HG03442 (cell line): ENCODE measurements at regions not wholly inside any gene's neighbourhood (a gene's known extent, or its start where the extent isn't known, plus 50 kb on each side); places are given as distances from the start of the nearest gene placed in this dataset.

Experiments used
- ATAC-seq: cut with Tn5 transposase; IDR thresholded peaks from one replicate; pipeline ENCODE4 v1.9.1; 2021; ENCODE audit warnings: mild to moderate bottlenecking, moderate library complexity; ENCODE audit not compliant: unreplicated experiment

GRCh38 chr3:152710549-152710948 is 124.4 kb upstream of the P2RY1 start:
- no peak for ATAC-seq

- no peak for ATAC-seq
These were observed 120.9 kb upstream of the P2RY1 start for GRCh38 chr3:152713989-152714388.

DNA sequence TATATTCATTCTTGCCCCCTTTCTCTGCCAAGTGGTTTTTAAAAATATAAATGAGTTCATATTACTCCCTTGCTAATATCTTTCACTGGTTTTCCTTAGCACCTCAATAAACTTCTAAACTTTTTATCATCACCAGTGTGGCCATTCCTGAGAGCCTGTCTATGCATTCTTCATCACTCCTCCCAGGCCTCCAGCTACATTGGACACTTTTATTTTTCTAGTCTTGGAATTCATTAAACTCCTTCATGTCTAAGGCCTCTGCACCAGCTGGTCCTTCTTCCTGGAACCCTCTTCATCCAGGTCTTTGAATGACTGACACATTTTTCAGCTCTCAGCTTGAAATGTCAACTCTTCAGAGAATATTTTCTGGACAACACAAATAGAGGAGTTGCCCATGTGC is 120.4 kb upstream of the P2RY1 start:
- ATAC-seq, result no peak

GRCh38 chr3:152717252-152717651 is 117.7 kb upstream of the P2RY1 start:
- no peak for ATAC-seq

DNA sequence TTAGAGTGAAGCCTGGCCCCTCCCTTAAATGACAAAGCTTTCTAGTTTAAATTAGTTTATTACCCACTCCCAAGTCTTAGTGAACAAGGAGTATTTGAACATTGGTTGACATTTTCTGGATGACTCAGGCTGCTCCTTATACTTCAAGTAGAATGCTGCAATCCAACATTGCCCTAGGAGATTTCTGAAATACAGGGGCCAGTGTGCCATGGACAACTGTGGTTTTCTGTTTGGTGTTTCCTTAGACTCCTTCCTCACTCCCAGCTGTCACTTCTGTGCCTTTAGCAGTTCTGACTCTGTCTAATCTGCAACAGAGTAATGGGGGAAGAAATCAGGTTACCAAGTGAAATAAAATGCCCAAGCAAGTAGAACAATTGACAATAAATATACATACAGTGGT is 116.1 kb upstream of the P2RY1 start:
- no peak for ATAC-seq

- no peak for ATAC-seq
These were observed 115.7 kb upstream of the P2RY1 start for GRCh38 chr3:152719264-152719663.

- no peak for ATAC-seq
These were observed 113.8 kb upstream of the P2RY1 start for GRCh38 chr3:152720951-152721718.

- ATAC-seq, result no peak
These were observed 110.7 kb upstream of the P2RY1 start for GRCh38 chr3:152724270-152724669.

DNA sequence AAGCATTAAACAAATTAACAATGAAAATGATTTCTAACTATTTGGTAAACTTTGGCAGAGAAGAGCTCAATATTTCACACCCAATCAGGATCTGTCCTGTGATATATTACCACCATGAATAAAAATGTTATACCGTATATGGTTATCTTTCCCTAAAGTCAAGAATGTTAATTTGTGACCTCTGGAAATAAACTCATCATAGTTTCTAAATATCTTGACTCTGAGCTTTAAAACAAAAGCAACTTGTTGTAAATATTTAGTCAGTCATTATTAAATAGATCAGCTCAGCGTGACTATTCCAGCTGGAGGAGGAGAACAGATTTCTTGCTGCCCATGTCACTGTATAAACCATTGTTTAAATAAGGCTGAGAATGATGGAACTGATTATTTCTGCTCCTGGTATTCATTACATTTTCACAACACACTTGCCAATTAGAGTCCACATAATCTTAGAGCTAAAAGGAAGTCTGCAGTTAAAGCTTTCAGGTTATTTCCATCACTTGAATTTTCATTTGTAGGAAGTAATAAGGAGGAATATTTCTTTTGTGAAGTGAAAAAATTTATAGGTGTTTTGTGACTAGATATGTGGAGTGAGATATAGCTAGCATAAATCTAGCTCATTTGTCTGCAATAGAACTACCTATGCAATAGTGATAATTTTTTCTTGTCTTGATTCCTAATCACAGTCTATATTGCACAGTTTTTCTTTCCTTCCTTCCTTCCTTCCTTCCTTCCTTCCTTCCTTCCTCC is 106.5 kb upstream of the P2RY1 start:
- ATAC-seq, result no peak

- ATAC-seq, result peak; percentile 89
These were observed 105.0 kb upstream of the P2RY1 start for GRCh38 chr3:152729906-152730305.

DNA sequence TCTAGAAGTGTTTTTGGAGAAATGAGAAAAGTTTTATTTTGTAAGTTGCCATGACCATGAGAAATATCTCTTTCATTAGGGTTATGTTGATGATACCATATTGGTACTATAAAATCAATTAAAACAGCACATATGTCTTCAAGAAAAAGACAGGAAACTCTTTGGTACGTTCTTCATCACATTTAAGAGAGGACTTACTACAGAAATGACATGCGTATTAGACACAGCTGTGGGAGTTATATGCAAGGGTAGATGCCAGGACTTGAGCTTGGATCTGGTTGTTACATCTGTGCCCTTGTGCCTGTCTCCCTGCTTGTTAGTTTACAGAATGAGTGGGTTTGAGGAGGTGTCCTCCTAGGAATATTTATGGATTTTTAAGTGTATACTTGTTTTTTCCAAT is 103.4 kb upstream of the P2RY1 start:
- no peak for ATAC-seq

- no peak for ATAC-seq
These were observed 101.3 kb upstream of the P2RY1 start for GRCh38 chr3:152733584-152734119.

- ATAC-seq, result peak; percentile 99
These were observed 97.7 kb upstream of the P2RY1 start for GRCh38 chr3:152737021-152737908.

GRCh38 chr3:152738656-152739055 is 96.3 kb upstream of the P2RY1 start:
- no peak for ATAC-seq

DNA sequence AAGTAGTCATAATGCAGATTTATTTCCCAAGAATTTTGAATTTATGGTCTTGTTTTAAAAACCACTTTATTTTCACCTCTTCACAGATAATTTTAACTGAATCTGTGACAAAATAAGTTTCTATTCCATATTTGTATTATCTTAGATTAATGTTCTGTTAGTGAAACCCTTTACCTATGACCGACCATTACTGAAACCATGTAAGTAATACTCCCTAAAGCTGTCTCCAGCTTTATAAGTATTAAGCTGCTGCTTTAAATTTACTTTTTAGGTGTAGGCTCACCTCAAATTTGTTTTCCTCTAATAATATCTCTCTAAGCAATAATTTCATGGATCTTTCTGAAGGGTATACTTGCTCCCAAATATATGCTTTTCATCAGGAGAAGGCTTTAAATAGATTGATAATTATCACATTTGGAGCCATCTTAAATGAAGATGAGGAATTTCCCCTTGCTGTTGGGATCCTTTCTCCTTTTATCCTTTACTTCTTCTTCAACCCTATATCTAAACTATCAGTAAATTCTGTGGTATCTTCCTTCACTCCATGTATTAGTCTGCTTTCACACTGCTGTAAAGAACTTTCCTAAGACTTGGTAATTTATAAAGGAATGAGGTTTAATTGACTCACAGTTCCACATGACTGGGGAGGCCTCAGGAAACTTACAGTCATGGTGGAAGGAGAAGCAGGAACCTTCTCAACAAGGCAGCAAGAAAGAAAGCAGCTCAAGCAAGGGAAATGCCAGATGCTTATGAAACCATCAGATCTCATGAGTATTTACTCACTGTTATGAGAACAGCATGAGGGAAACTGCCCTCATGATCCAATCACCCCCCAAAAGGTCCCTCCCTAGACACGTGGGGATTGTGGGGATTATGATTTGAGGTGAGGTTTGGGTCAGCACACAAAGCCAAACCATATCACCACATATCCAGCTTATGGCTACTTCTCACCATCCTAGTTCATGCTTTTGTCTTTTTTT is 92.3 kb upstream of the P2RY1 start:
- ATAC-seq, result peak; percentile 53

- ATAC-seq, result no peak
These were observed 89.3 kb upstream of the P2RY1 start for GRCh38 chr3:152745646-152746045.

- no peak for ATAC-seq
These were observed 80.6 kb upstream of the P2RY1 start for GRCh38 chr3:152754303-152754702.

GRCh38 chr3:152756807-152757206 is 78.1 kb upstream of the P2RY1 start:
- no peak for ATAC-seq

- peak; percentile 83 for ATAC-seq
These were observed 74.8 kb upstream of the P2RY1 start for GRCh38 chr3:152760024-152760563.

- no peak for ATAC-seq
These were observed 74.3 kb upstream of the P2RY1 start for GRCh38 chr3:152760591-152760990.
